HEK293 (cell line): ENCODE measurements at regions not wholly inside any gene's neighbourhood (a gene's known extent, or its start where the extent isn't known, plus 50 kb on each side); places are given as distances from the start of the nearest gene placed in this dataset.

Source experiments
- CTCF ChIA-PET: fragments of 350-600 bp; formaldehyde crosslinking; extraction: SDS; loops from one replicate; lab custom pipeline; 2021; ENCODE audit warnings: antibody characterized with exemption; lab: Yijun Ruan, JAX
- POLR2A ChIA-PET: fragments of 300-600 bp; formaldehyde crosslinking; extraction: SDS; loops from one replicate; lab custom pipeline; 2020; ENCODE audit warnings: antibody characterized with exemption, inconsistent platforms; lab: Yijun Ruan, JAX
- H3K27ac ChIP-seq: fragments of 200-500 bp; sonication (Bioruptor generic); 2 replicates; pipeline ENCODE4 v1.5.1; 2014; ENCODE audit warnings: low read depth, low read length, control low read depth, inconsistent platforms; ENCODE audit errors: extremely low read depth
- H3K36me3 ChIP-seq, 2 experiments: fragments of 200-500 bp in 1 of 2; sonication (Bioruptor generic) in 1 of 2; 1 replicate in 1 of 2; 2 replicates in 1 of 2; pipeline ENCODE4 v1.5.1; 2014 to 2017; ENCODE audit warnings: inconsistent platforms in 2 of 2, low read length in 2 of 2; ENCODE audit not compliant: control insufficient read depth in 2 of 2, insufficient read depth in 1 of 2
- H3K4me1 ChIP-seq: fragments of 200-500 bp; sonication (Bioruptor generic); 2 replicates; pipeline ENCODE4 v1.5.1; 2014; ENCODE audit warnings: mild to moderate bottlenecking, low read length, inconsistent platforms; ENCODE audit not compliant: control insufficient read depth, insufficient read depth
- H3K4me3 ChIP-seq: 2 replicates; pipeline ENCODE4 v1.5.1; 2011; ENCODE audit warnings: low read depth, mild to moderate bottlenecking, control low read depth, low read length, moderate library complexity
- H3K9me3 ChIP-seq: fragments of 200-500 bp; sonication (Bioruptor generic); 2 replicates; pipeline ENCODE4 v1.5.1; 2014; ENCODE audit warnings: low read depth, low read length, inconsistent platforms; ENCODE audit not compliant: control insufficient read depth, insufficient read depth
- AEBP2 ChIP-seq: fragments of 450-650 bp; formaldehyde crosslinking; IDR thresholded peaks from 2 replicates; pipeline ENCODE4 v1.5.1; 2016; ENCODE audit warnings: missing biosample characterization, missing genetic modification characterization, borderline replicate concordance
- HOXD13 ChIP-seq: sonication (generic); formaldehyde crosslinking; IDR thresholded peaks from 2 replicates; pipeline ENCODE4 v1.8.0; 2022; ENCODE audit warnings: missing genetic modification reagents, borderline replicate concordance
- KLF7 ChIP-seq: fragments of 450-650 bp; formaldehyde crosslinking; IDR thresholded peaks from 2 replicates; pipeline ENCODE4 v1.5.1; 2016; ENCODE audit warnings: missing biosample characterization, missing genetic modification characterization, borderline replicate concordance
- REST ChIP-seq: fragments of 450-650 bp; formaldehyde crosslinking; IDR thresholded peaks from 2 replicates; pipeline ENCODE4 v1.5.1; 2016; ENCODE audit warnings: missing biosample characterization, missing genetic modification characterization
- YY2 ChIP-seq: fragments of 450-650 bp; formaldehyde crosslinking; IDR thresholded peaks from 2 replicates; pipeline ENCODE4 v1.5.1; 2016; ENCODE audit warnings: missing biosample characterization, missing genetic modification characterization
- ZEB2 ChIP-seq: fragments of 450-650 bp; formaldehyde crosslinking; IDR thresholded peaks from 2 replicates; pipeline ENCODE4 v1.5.1; 2016; ENCODE audit warnings: missing biosample characterization, missing genetic modification characterization
- ZFHX2 ChIP-seq: fragments of 450-650 bp; formaldehyde crosslinking; conservative IDR thresholded peaks from 2 replicates; pipeline ENCODE4 v1.5.1; 2016; ENCODE audit warnings: missing biosample characterization, missing genetic modification characterization
- ZFP37 ChIP-seq: fragments of 450-650 bp; formaldehyde crosslinking; IDR thresholded peaks from 2 replicates; pipeline ENCODE4 v1.5.1; 2016; ENCODE audit warnings: missing biosample characterization, missing genetic modification characterization
- ZNF10 ChIP-seq: fragments of 450-650 bp; formaldehyde crosslinking; IDR thresholded peaks from 2 replicates; pipeline ENCODE4 v1.5.1; 2017; ENCODE audit warnings: missing biosample characterization, missing genetic modification characterization
- ZNF19 ChIP-seq: fragments of 450-650 bp; formaldehyde crosslinking; IDR thresholded peaks from 2 replicates; pipeline ENCODE4; 2016; ENCODE audit warnings: missing biosample characterization, missing genetic modification characterization, low read depth
- ZNF223 ChIP-seq: fragments of 450-650 bp; formaldehyde crosslinking; IDR thresholded peaks from 2 replicates; pipeline ENCODE4 v1.5.1; 2016; ENCODE audit warnings: missing biosample characterization, missing genetic modification characterization
- ZNF366 ChIP-seq: fragments of 450-650 bp; formaldehyde crosslinking; conservative IDR thresholded peaks from 2 replicates; pipeline ENCODE4 v1.5.1; 2016; ENCODE audit warnings: missing biosample characterization, missing genetic modification characterization
- ZNF394 ChIP-seq: fragments of 450-650 bp; formaldehyde crosslinking; IDR thresholded peaks from 2 replicates; pipeline ENCODE4 v1.5.1; 2016; ENCODE audit warnings: missing biosample characterization, missing genetic modification characterization, mild to moderate bottlenecking, moderate library complexity, borderline replicate concordance
- ZNF518A ChIP-seq: fragments of 450-650 bp; formaldehyde crosslinking; conservative IDR thresholded peaks from 2 replicates; pipeline ENCODE4 v1.5.1; 2016; ENCODE audit warnings: low read depth, missing biosample characterization, missing genetic modification characterization
- ZNF677 ChIP-seq: fragments of 450-650 bp; IDR thresholded peaks from 2 replicates; pipeline ENCODE4 v1.5.0; 2018; ENCODE audit warnings: missing biosample characterization, mild to moderate bottlenecking, missing genetic modification characterization, moderate library complexity
- ZNF701 ChIP-seq: fragments of 450-650 bp; formaldehyde crosslinking; IDR thresholded peaks from 2 replicates; pipeline ENCODE4 v1.5.1; 2016; ENCODE audit warnings: missing biosample characterization, missing genetic modification characterization
- ZNF785 ChIP-seq: fragments of 450-650 bp; formaldehyde crosslinking; IDR thresholded peaks from 2 replicates; pipeline ENCODE4 v1.5.1; 2016; ENCODE audit warnings: missing biosample characterization, missing genetic modification characterization
- ZNF837 ChIP-seq: fragments of 450-650 bp; formaldehyde crosslinking; IDR thresholded peaks from 2 replicates; pipeline ENCODE4 v1.5.1; 2016; ENCODE audit warnings: missing biosample characterization, missing genetic modification characterization

GRCh38 chr17:22441776-22442175 is 749.5 kb downstream of the KCNJ18 start:
- ChIA-PET CTCF (no interaction called here), POLR2A (no interaction called here)
- no peak overlapping the region for H3K4me3 ChIP-seq
- no peak overlapping the region for H3K27ac ChIP-seq
- no peaks in the 10 kb centered on the region for H3K9me3 ChIP-seq
- H3K4me1 ChIP-seq = no peaks in the 10 kb centered on the region
- no peak for TF ChIP-seq ZNF19 (tag by site-specific recombination)
- TF ChIP-seq YY2 (tag by site-specific recombination) = no peak
- no peak for TF ChIP-seq AEBP2 (tag by site-specific recombination)
- no peak for TF ChIP-seq ZFHX2
- TF ChIP-seq ZNF677 (tag by site-specific recombination) = no peak
- no peaks in the 10 kb centered on the region for H3K36me3 ChIP-seq

- H3K9me3 ChIP-seq = no peaks in the 10 kb centered on the region
- no peaks in the 10 kb centered on the region for H3K36me3 ChIP-seq
- H3K4me3 ChIP-seq = no peak overlapping the region
- no peak overlapping the region for H3K27ac ChIP-seq
- no peak for TF ChIP-seq ZNF394 (tag by site-specific recombination)
- no peak for TF ChIP-seq ZNF677 (tag by site-specific recombination)
- TF ChIP-seq ZNF701 (tag by site-specific recombination) = no peak
- TF ChIP-seq KLF7 (tag by site-specific recombination) = no peak
- no peak for TF ChIP-seq ZEB2
- TF ChIP-seq REST = no peak
- no peak for TF ChIP-seq ZNF10 (tag by site-specific recombination)
- no peak for TF ChIP-seq ZNF785 (tag by site-specific recombination)
- no peak for TF ChIP-seq ZNF518A (tag by site-specific recombination)
- no peak for TF ChIP-seq ZNF366
- TF ChIP-seq ZFP37 (tag by site-specific recombination) = no peak
- TF ChIP-seq ZNF837 = no peak
- TF ChIP-seq ZNF223 (tag by site-specific recombination) = no peak
- no peak for TF ChIP-seq HOXD13 (CRISPR knock-in tag)
- no peaks in the 10 kb centered on the region for H3K4me1 ChIP-seq
- ChIA-PET POLR2A (no interaction called here), CTCF (no interaction called here)
Observed at GRCh38 chr17:22443061-22443460, 750.7 kb downstream of the KCNJ18 start.
